Right lobe of liver (tissue), 6 donors: ENCODE measurements at regions not wholly inside any gene's neighbourhood (a gene's known extent, or its start where the extent isn't known, plus 50 kb on each side); places are given as distances from the start of the nearest gene placed in this dataset.
"Not testable (repeated sequence)": the region's sequence is repeated elsewhere in the genome, so short reads cannot be mapped to it uniquely, and the experiment has no call there.

ENCODE experiments used
- ATAC-seq, 4 donors: fragments of 200-7000 bp; cut with Tn5 transposase; one replicate each; pipeline ENCODE4 v1.9.1; 2020; ENCODE audit warnings: mild to moderate bottlenecking in 4 of 4, moderate library complexity in 4 of 4
- DNase-seq, 3 donors: peaks; one replicate each; pipeline ENCODE4 v3.0.0-alpha.2; 2020
- H3K27ac ChIP-seq, 3 donors: fragments of 200-600 bp; one replicate each; pipeline ENCODE4 v1.8.0; 2022
- H3K27me3 ChIP-seq, 2 donors: fragments of 200-600 bp; one replicate each; pipeline ENCODE4 v1.8.0; 2022
- H3K36me3 ChIP-seq, 4 donors: fragments of 200-600 bp; sonication (generic) in 1 of 4; one replicate each; pipeline versions ENCODE4 v1.5.1 to v1.8.0; 2017 to 2022; ENCODE audit warnings: control low read depth in 1 of 4
- H3K4me1 ChIP-seq, 4 donors: fragments of 200-600 bp; sonication (generic) in 1 of 4; one replicate each; pipeline versions ENCODE4 v1.5.1 to v1.8.0; 2017 to 2022; ENCODE audit warnings: control low read depth in 1 of 4
- H3K4me3 ChIP-seq, 3 donors: fragments of 200-600 bp; one replicate each; pipeline ENCODE4 v1.8.0; 2022
- H3K9me3 ChIP-seq, 4 donors: fragments of 200-600 bp; sonication (generic) in 1 of 4; one replicate each; pipeline versions ENCODE4 v1.5.1 to v1.8.0; 2017 to 2022; ENCODE audit warnings: control low read depth in 1 of 4
- CTCF ChIP-seq, 4 donors: fragments of 200-600 bp in 3 of 4; fragments of 450-650 bp in 1 of 4; IDR thresholded peaks; one replicate each; pipeline versions ENCODE4 v1.5.1 to v1.8.0; 2016 to 2022; ENCODE audit warnings: antibody characterized with exemption in 4 of 4, mild to moderate bottlenecking in 2 of 4
- POLR2A ChIP-seq: fragments of 450-650 bp; IDR thresholded peaks from one replicate; pipeline ENCODE4 v1.6.1; 2017; ENCODE audit warnings: antibody characterized with exemption, mild to moderate bottlenecking
- WGBS: methylation state at CpG from one replicate; pipeline ENCODE4 v1.1.6; 2018; ENCODE audit warnings: low coverage, low lambda C conversion rate; ENCODE audit not compliant: insufficient coverage; ENCODE audit errors: missing lambda C conversion rate; 5-methylcytosine and 5-hydroxymethylcytosine counted together
- intact Hi-C, 2 donors: fragments of 100-400 bp; cut with DNase I; formaldehyde crosslinking; loops; one replicate each; pipeline versions ENCODE4 v1.11.2 to v1.14.1; 2022
- donor health status: DM: no; HTN: yes; CAD: no.
- donor health status: DM: no; HTN: no; CAD: no.
- donor health status: DM: no; HTN: no; CAD: no.
- donor health status: DM: no; HTN: yes; CAD: no.
- donor health status: DM: no; HTN: yes; CAD: no.

DNA sequence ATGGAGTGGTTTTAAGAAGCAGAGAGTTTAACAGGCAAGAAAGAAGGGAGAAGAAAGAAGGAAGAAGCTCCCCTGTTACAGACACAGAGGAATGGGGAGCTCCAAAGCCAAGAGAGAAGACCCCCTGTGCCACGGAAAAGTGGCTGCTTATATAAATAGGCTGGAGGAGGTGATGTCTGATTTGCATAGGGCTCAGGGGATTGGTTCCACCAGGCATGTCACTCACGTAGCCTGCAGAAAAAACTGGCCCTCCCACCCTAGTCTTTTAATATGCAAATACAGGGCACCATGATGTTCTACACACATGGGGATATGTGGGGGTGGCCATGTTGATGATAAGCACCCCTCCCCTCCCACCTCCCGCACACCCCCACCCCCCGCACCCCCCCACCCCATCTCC, 99.6 kb downstream of the ETS2 start:
- no peaks in the 10 kb centered on the region for H3K9me3 ChIP-seq
- DNase-seq (no peak), ATAC-seq (no peak)
- WGBS = 33% methylated on average over 1 of the region's 4 CpGs
- no peaks in the 10 kb centered on the region for H3K27me3 ChIP-seq
- peak overlapping the region; percentile 92 to 98 (median 97) for H3K27ac ChIP-seq
- TF ChIP-seq POLR2A = peak; percentile 29
- TF ChIP-seq CTCF (IDR thresholded peaks at IDR 0.05) = no peak
- no peak overlapping the region for H3K4me3 ChIP-seq
- H3K4me1 ChIP-seq = peaks cover 0 to 48% (median 21%) of the 10 kb centered on the region in 4 donors
- intact Hi-C loops = loop anchor here in 1 of 2 donors (10.0 kb wide), 1 partner anchor 81 kb away; no protein-coding TSS in a partner anchor
- no peaks in the 10 kb centered on the region for H3K36me3 ChIP-seq

GRCh38 chr21:38903690-38904139, 98.0 kb downstream of the ETS2 start:
- intact Hi-C loops = loop anchor here in 1 of 2 donors (10.0 kb wide), 1 partner anchor 79 kb away; no protein-coding TSS in a partner anchor
- ATAC-seq = peak; percentile 64 to 79 (median 73)
- DNase-seq = peak; percentile 88 to 95 (median 92)
- 20% methylated on average over 6 of the region's 13 CpGs for WGBS
- H3K27me3 ChIP-seq = no peaks in the 10 kb centered on the region
- TF ChIP-seq CTCF (IDR thresholded peaks at IDR 0.05) = no peak
- peak; percentile 71 for TF ChIP-seq POLR2A
- no peaks in the 10 kb centered on the region for H3K36me3 ChIP-seq
- peak overlapping the region; percentile 90 to 98 (median 90) for H3K27ac ChIP-seq
- H3K4me3 ChIP-seq = no peak overlapping the region
- H3K9me3 ChIP-seq = no peaks in the 10 kb centered on the region
- H3K4me1 ChIP-seq = peaks cover 0 to 35% (median 17%) of the 10 kb centered on the region in 4 donors

GRCh38 chr21:38902608-38903445, 97.1 kb downstream of the ETS2 start:
- Histone ChIP-seq H3K36me3 (no peaks in the 10 kb centered on the region), H3K27me3 (no peaks in the 10 kb centered on the region), H3K4me3 (no peak overlapping the region), H3K4me1 (peaks cover 0 to 42% (median 16%) of the 10 kb centered on the region in 4 donors), H3K9me3 (no peaks in the 10 kb centered on the region), H3K27ac (peak overlapping the region; percentile 90 to 98 (median 90))
- intact Hi-C loops = loop anchor here in 1 of 2 donors (10.0 kb wide), 1 partner anchor 78 kb away; no protein-coding TSS in a partner anchor
- DNase-seq (no peak), ATAC-seq (no peak)
- TF ChIP-seq POLR2A = no peak
- no peak for TF ChIP-seq CTCF (IDR thresholded peaks at IDR 0.05)
- WGBS = 88% methylated on average over 9 of the region's 9 CpGs

- no peaks in the 10 kb centered on the region for H3K27me3 ChIP-seq
- ATAC-seq = no peak
- no peaks in the 10 kb centered on the region for H3K9me3 ChIP-seq
- H3K4me1 ChIP-seq = peaks cover 0 to 35% (median 7%) of the 10 kb centered on the region in 4 donors
- no peak for DNase-seq
- H3K36me3 ChIP-seq = no peaks in the 10 kb centered on the region
- intact Hi-C loops = loop anchor here in 1 of 2 donors (10.0 kb wide), 1 partner anchor 76 kb away; no protein-coding TSS in a partner anchor
- TF ChIP-seq POLR2A = no peak
- TF ChIP-seq CTCF (IDR thresholded peaks at IDR 0.05) = no peak
- no peak overlapping the region for H3K27ac ChIP-seq
- 71% methylated on average over 2 of the region's 2 CpGs for WGBS
- H3K4me3 ChIP-seq = no peak overlapping the region
Observed at GRCh38 chr21:38900499-38900898, 94.8 kb downstream of the ETS2 start.

- not testable (repeated sequence) for H3K36me3 ChIP-seq, H3K27me3 ChIP-seq, H3K27ac ChIP-seq, DNase-seq, H3K9me3 ChIP-seq, H3K4me3 ChIP-seq, ATAC-seq
- WGBS = 79% methylated on average over 5 of the region's 6 CpGs
- H3K4me1 ChIP-seq = peaks cover 0 to 35% (median 7%) of the 10 kb centered on the region in 4 donors
- intact Hi-C loops = loop anchor here in 1 of 2 donors (10.0 kb wide), 1 partner anchor 75 kb away; no protein-coding TSS in a partner anchor
Observed at GRCh38 chr21:38899985-38900384, 94.3 kb downstream of the ETS2 start.
